Prostate gland (tissue), 2 donors: ENCODE measurements at regions not wholly inside any gene's neighbourhood (a gene's known extent, or its start where the extent isn't known, plus 50 kb on each side); places are given as distances from the start of the nearest gene placed in this dataset.

ENCODE experiments used
- POLR2A ChIP-seq: fragments of 450-650 bp; IDR thresholded peaks from one replicate; pipeline ENCODE4 v1.6.1; 2016; ENCODE audit warnings: antibody characterized with exemption, mild to moderate bottlenecking
- POLR2AphosphoS5 ChIP-seq: sonication (generic); formaldehyde crosslinking; IDR thresholded peaks from one replicate; pipeline ENCODE4 v1.6.1; 2017; ENCODE audit warnings: antibody characterized with exemption
- TF ChIP-seq, protein P1 (sequence below), 4 experiments: fragments of 200-600 bp in 2 of 4; fragments of 450-650 bp in 2 of 4; sonication (generic) in 2 of 4; IDR thresholded peaks; 1 replicate in 3 of 4; 2 replicates in 1 of 4; pipeline ENCODE4 v1.5.1; 2016 to 2019; ENCODE audit warnings: antibody characterized with exemption in 4 of 4, mild to moderate bottlenecking in 2 of 4, moderate library complexity in 2 of 4

DNA sequence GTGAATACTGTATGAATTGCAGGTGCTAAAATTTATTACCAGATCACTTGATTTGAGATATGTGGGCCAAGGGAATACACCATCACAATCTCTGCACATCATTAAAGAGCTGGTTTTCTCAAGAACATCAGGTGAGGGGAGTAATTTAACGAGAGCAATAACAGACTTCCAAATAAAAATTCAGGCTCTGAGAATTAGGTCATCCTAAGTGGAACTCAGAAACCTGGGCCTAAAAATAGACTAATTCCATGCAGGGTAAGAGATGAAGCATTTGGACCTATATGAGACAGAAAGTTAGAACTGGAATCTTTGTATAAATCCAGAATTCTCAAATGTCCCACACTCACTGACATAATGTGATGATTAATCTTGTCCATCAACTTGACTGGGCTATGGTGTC, 331.1 kb downstream of the ZNF621 start:
- TF ChIP-seq POLR2AphosphoS5 (no peak), POLR2A (no peak)
- TF ChIP-seq, protein P1, sequence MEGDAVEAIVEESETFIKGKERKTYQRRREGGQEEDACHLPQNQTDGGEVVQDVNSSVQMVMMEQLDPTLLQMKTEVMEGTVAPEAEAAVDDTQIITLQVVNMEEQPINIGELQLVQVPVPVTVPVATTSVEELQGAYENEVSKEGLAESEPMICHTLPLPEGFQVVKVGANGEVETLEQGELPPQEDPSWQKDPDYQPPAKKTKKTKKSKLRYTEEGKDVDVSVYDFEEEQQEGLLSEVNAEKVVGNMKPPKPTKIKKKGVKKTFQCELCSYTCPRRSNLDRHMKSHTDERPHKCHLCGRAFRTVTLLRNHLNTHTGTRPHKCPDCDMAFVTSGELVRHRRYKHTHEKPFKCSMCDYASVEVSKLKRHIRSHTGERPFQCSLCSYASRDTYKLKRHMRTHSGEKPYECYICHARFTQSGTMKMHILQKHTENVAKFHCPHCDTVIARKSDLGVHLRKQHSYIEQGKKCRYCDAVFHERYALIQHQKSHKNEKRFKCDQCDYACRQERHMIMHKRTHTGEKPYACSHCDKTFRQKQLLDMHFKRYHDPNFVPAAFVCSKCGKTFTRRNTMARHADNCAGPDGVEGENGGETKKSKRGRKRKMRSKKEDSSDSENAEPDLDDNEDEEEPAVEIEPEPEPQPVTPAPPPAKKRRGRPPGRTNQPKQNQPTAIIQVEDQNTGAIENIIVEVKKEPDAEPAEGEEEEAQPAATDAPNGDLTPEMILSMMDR (IDR thresholded peaks at IDR 0.05) = no peak
